IMR-90 (cell line): ENCODE measurements at regions not wholly inside any gene's neighbourhood (a gene's known extent, or its start where the extent isn't known, plus 50 kb on each side); places are given as distances from the start of the nearest gene placed in this dataset.

Source experiments
- ATAC-seq: fragments of 200-7000 bp; cut with Tn5 transposase; 2 replicates; pipeline ENCODE4 v1.9.1; 2020; ENCODE audit warnings: low read depth, mild to moderate bottlenecking, moderate library complexity
- BruUV-seq: library from RNA; stranded (reverse); fragments of 400-500 nt; replicated peaks from 2 replicates; lab custom pipeline; 2021; lab: Mats Ljungman, UMichigan
- CTCF ChIA-PET: fragments of 300-600 bp; formaldehyde crosslinking; extraction: SDS; loops from one replicate; lab custom pipeline; 2021; ENCODE audit warnings: antibody characterized with exemption; lab: Yijun Ruan, JAX
- POLR2A ChIA-PET: fragments of 300-600 bp; sonication (Branson Sonifier 250); formaldehyde crosslinking; loops from one replicate; lab custom pipeline; 2022; ENCODE audit warnings: antibody characterized with exemption; ENCODE audit not compliant: unreplicated experiment; lab: Charles Lee
- DNase-seq: peaks from one replicate; pipeline ENCODE4 v3.0.0; 2013
- H2AFZ ChIP-seq: replicated peaks from 2 replicates; pipeline ENCODE3; 2013; ENCODE audit warnings: low read length, mild to moderate bottlenecking; ENCODE audit not compliant: poor library complexity
- H2AK5ac ChIP-seq: 2 replicates; pipeline ENCODE4 v1.6.1; 2013; ENCODE audit warnings: low read depth, low read length, inconsistent platforms
- H2AK9ac ChIP-seq: replicated peaks from 2 replicates; pipeline ENCODE3; 2013; ENCODE audit warnings: mild to moderate bottlenecking, low read depth, low read length, moderate library complexity; ENCODE audit not compliant: poor library complexity
- H2BK120ac ChIP-seq: 2 replicates; pipeline ENCODE4 v1.6.1; 2013; ENCODE audit warnings: low read depth, low read length, inconsistent platforms
- H2BK15ac ChIP-seq: 3 replicates; pipeline ENCODE4 v1.6.1; 2013; ENCODE audit warnings: low read depth, low read length, inconsistent platforms
- H2BK20ac ChIP-seq: 2 replicates; pipeline ENCODE4 v1.6.1; 2013; ENCODE audit warnings: low read depth, mild to moderate bottlenecking, inconsistent platforms, low read length, moderate library complexity
- H2BK5ac ChIP-seq: 2 replicates; pipeline ENCODE4 v1.6.1; 2013; ENCODE audit warnings: mild to moderate bottlenecking, low read depth, low read length, inconsistent platforms; ENCODE audit not compliant: poor library complexity, severe bottlenecking
- H3K14ac ChIP-seq: replicated peaks from 2 replicates; pipeline ENCODE4 v1.6.1; 2013; ENCODE audit warnings: low read depth, low read length, inconsistent platforms
- H3K18ac ChIP-seq: 2 replicates; pipeline ENCODE4 v1.6.1; 2013; ENCODE audit warnings: low read depth, low read length, control low read depth
- H3K23ac ChIP-seq: 2 replicates; pipeline ENCODE4 v1.6.1; 2013; ENCODE audit warnings: low read depth, low read length, inconsistent platforms
- H3K27ac ChIP-seq: 2 replicates; pipeline ENCODE4 v1.5.1; 2013; ENCODE audit warnings: mild to moderate bottlenecking, control low read depth, low read length; ENCODE audit not compliant: insufficient read depth
- H3K27me3 ChIP-seq: 2 replicates; pipeline ENCODE4 v1.6.1; 2013; ENCODE audit warnings: low read length; ENCODE audit not compliant: control insufficient read depth, insufficient read depth
- H3K36me3 ChIP-seq: 2 replicates; pipeline ENCODE4 v1.6.1; 2013; ENCODE audit warnings: low read length, mixed read lengths; ENCODE audit not compliant: control insufficient read depth, insufficient read depth
- H3K4ac ChIP-seq: 2 replicates; pipeline ENCODE4 v1.6.1; 2013; ENCODE audit warnings: low read depth, low read length, inconsistent platforms
- H3K4me1 ChIP-seq: 2 replicates; pipeline ENCODE4 v1.6.1; 2013; ENCODE audit warnings: low read length, mixed read lengths; ENCODE audit not compliant: control insufficient read depth, insufficient read depth
- H3K4me2 ChIP-seq: 2 replicates; pipeline ENCODE4 v1.6.1; 2013; ENCODE audit warnings: low read depth, mild to moderate bottlenecking, control low read depth, low read length, moderate library complexity
- H3K4me3 ChIP-seq: 2 replicates; pipeline ENCODE4 v1.5.1; 2013; ENCODE audit warnings: low read depth, mild to moderate bottlenecking, control low read depth, low read length, moderate library complexity; ENCODE audit not compliant: insufficient read depth
- H3K56ac ChIP-seq: 2 replicates; pipeline ENCODE4 v1.6.1; 2013; ENCODE audit warnings: low read length, inconsistent platforms; ENCODE audit not compliant: insufficient read depth; ENCODE audit errors: extremely low read depth
- H3K79me1 ChIP-seq, 2 experiments: 2 replicates each; pipeline ENCODE4 v1.6.1; 2013; ENCODE audit warnings: low read length in 2 of 2, inconsistent platforms in 1 of 2, low read depth in 1 of 2
- H3K9ac ChIP-seq: 2 replicates; pipeline ENCODE4 v1.6.1; 2013; ENCODE audit warnings: low read depth, low read length, control low read depth
- H3K9me1 ChIP-seq: 2 replicates; pipeline ENCODE4 v1.6.1; 2013; ENCODE audit warnings: low read length, inconsistent platforms; ENCODE audit not compliant: insufficient read depth
- H3K9me3 ChIP-seq: 2 replicates; pipeline ENCODE4 v1.6.1; 2013; ENCODE audit warnings: low read length; ENCODE audit not compliant: control insufficient read depth, insufficient read depth
- H4K20me1 ChIP-seq: 2 replicates; pipeline ENCODE4 v1.6.1; 2013; ENCODE audit warnings: low read length, inconsistent platforms; ENCODE audit not compliant: insufficient read depth
- H4K5ac ChIP-seq: 2 replicates; pipeline ENCODE4 v1.6.1; 2013; ENCODE audit warnings: mild to moderate bottlenecking, low read depth, low read length, control low read depth
- H4K8ac ChIP-seq, 2 experiments: 2 replicates each; pipeline ENCODE4 v1.6.1; 2013; ENCODE audit warnings: low read depth in 2 of 2, low read length in 2 of 2, control low read depth in 1 of 2, inconsistent platforms in 1 of 2
- H4K91ac ChIP-seq: 2 replicates; pipeline ENCODE4 v1.6.1; 2013; ENCODE audit warnings: low read depth, low read length, inconsistent platforms; ENCODE audit not compliant: insufficient read depth
- CHD1 ChIP-seq: IDR thresholded peaks from 2 replicates; pipeline ENCODE4 v1.6.1; 2012; ENCODE audit warnings: low read depth, low read length, improper control_type of control experiment
- FOS ChIP-seq: fragments of 150-350 bp; IDR thresholded peaks from 2 replicates; pipeline ENCODE4 v1.6.1; 2016; ENCODE audit warnings: low read depth, low read length
- MAFK ChIP-seq: IDR thresholded peaks from 2 replicates; pipeline ENCODE4 v1.6.1; 2012; ENCODE audit warnings: low read depth, low read length, improper control_type of control experiment
- MAZ ChIP-seq: IDR thresholded peaks from 2 replicates; pipeline ENCODE4 v1.6.1; 2012; ENCODE audit warnings: low read depth, mild to moderate bottlenecking, low read length, improper control_type of control experiment, moderate library complexity, borderline replicate concordance
- POLR2A ChIP-seq: IDR thresholded peaks from 2 replicates; pipeline ENCODE4 v1.6.1; 2012; ENCODE audit warnings: mild to moderate bottlenecking, low read depth, low read length
- RAD21 ChIP-seq: IDR thresholded peaks from 2 replicates; pipeline ENCODE4 v1.6.1; 2012; ENCODE audit warnings: low read length, improper control_type of control experiment
- WGBS, 2 experiments: methylation state at CpG; one replicate each; pipeline versions ENCODE4 v1.1.5 to v1.1.7; 2013; ENCODE audit warnings: missing lambda C conversion rate in 2 of 2; ENCODE audit not compliant: insufficient read length in 1 of 2; ENCODE audit errors: extremely low coverage in 2 of 2; 5-methylcytosine and 5-hydroxymethylcytosine counted together
- dilution Hi-C: fragments of 300-500 bp; cut with HindIII; formaldehyde crosslinking; loops from one replicate; pipeline ENCODE4 v1.14.3; 2018; ENCODE audit warnings: low sequenced_read_pairs; ENCODE audit not compliant: unreplicated experiment
- in situ Hi-C: fragments of 300-500 bp; cut with MboI; formaldehyde crosslinking; loops from 3 replicates; pipeline ENCODE4 v1.14.3; 2019; ENCODE audit warnings: low sequenced_read_pairs, inconsistent platforms, mixed read lengths
- intact Hi-C: fragments of 100-400 bp; cut with micrococcal nuclease; formaldehyde crosslinking; loops from 2 replicates; pipeline ENCODE4 v1.10.0; 2022

DNA sequence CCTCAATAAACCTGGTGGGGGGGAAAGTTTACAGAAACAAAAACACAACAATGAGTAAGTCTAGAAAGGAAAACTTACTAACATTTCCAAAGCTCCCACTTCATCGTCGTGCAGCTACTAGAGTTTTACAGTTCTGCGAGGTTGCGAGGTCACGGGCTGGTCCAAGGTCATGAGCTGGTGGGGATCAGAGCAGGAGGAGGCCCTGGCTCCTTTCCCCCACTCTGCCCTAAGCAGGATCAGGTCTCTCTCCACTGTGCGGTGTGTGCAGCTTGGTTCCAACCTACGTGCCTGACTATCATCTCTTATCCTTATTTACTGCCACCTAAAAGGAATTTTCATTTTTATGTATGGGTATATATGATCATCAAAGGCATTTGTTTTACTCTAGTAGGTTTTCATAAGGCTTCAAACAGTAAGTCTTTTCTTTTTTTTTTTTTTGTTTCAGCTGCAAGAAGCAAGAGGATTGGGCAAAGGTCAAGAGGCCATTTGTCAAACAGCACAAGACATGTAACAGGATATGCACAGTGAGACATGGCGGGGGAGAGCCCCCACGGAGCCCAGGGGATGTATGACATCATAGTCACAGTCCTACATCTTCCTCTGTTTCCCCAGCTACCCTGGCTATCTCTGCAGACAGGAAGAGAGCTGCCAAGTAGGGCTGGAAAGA, 76.6 kb upstream of the POMP start:
- H3K36me3 ChIP-seq: no peaks in the 10 kb centered on the region
- H3K4me2 ChIP-seq: no peak overlapping the region
- H3K79me1 ChIP-seq: no peaks in the 10 kb centered on the region
- H2BK15ac ChIP-seq: peak overlapping the region; percentile 77; the same call in 2 of the 3 replicates
- peak; percentile 53 for DNase-seq
- no peak overlapping the region for H3K9ac ChIP-seq
- no CpG with 5 or more reads among the region's 9 CpGs for WGBS, 2 experiments
- H3K23ac ChIP-seq: no peak overlapping the region
- in situ Hi-C loops (no loop called here), intact Hi-C loops (no loop called here), dilution Hi-C loops (no loop called here)
- H4K20me1 ChIP-seq: no peaks in the 10 kb centered on the region
- H3K56ac ChIP-seq: no peak overlapping the region
- H3K4ac ChIP-seq: peak overlapping the region; percentile 62
- CTCF ChIA-PET: interaction anchor here (0.6 kb wide), 1 partner anchor 255 kb away, joined by 3 read pairs; no protein-coding TSS in a partner anchor
- H3K4me3 ChIP-seq: no peak overlapping the region
- peak overlapping the region; percentile 45; the same call in 1 of the 2 replicates for H2BK120ac ChIP-seq
- TF ChIP-seq MAFK (no peak), MAZ (no peak), FOS (no peak), POLR2A (no peak), CHD1 (no peak), RAD21 (no peak)
- H2AK9ac ChIP-seq: no peak overlapping the region
- H3K4me1 ChIP-seq: peaks cover 21% of the 10 kb centered on the region
- no peak overlapping the region for H2BK5ac ChIP-seq
- no peak overlapping the region for H4K5ac ChIP-seq
- no peaks in the 10 kb centered on the region for H3K27me3 ChIP-seq
- 0 out of 2 replicates have a peak overlapping the region, but pooled peaks have one; percentile 72 for H2BK20ac ChIP-seq
- peak overlapping the region; percentile 90 for H2AK5ac ChIP-seq
- no peak overlapping the region for H3K18ac ChIP-seq
- H2AFZ ChIP-seq: no peak overlapping the region
- no peak overlapping the region for H3K27ac ChIP-seq
- BruUV-seq: no TSS peak
- peak overlapping the region; percentile 66 for H3K14ac ChIP-seq
- H3K9me3 ChIP-seq: no peaks in the 10 kb centered on the region
- POLR2A ChIA-PET: no interaction called here
- H3K9me1 ChIP-seq: peaks cover 8% of the 10 kb centered on the region
- ATAC-seq: no peak
- H4K91ac ChIP-seq: peak overlapping the region; percentile 48; the same call in 1 of the 2 replicates
- peak overlapping the region in 1 of 2 experiments; percentile 40; a peak in 1 of 4 replicates for H4K8ac ChIP-seq
